ENCODE measurements at regions not wholly inside any gene's neighbourhood (a gene's known extent, or its start where the extent isn't known, plus 50 kb on each side); places are given as distances from the start of the nearest gene placed in this dataset.

DNA sequence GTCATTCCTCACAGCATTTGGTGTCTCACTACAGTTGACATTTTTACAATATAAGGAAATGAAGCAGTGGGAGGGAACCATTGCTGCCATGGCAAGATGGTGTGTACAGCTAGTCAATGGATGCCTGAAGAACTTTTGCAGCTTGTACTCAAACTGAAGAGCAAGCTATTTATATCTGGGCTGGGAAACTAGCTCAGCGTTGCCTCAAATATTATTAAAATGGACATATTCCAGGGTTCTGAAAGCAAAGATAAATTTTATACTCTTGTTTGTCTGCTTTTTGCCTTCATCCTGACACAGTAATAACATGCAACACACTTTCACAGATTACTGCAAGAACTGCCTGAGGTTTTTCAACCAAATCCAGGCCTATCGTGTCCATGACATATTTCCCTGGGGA, 156.4 kb upstream of the COL21A1 start:
- no peak for TF ChIP-seq POLR2A (IDR thresholded peaks at IDR 0.05)
- TF ChIP-seq, protein P1, sequence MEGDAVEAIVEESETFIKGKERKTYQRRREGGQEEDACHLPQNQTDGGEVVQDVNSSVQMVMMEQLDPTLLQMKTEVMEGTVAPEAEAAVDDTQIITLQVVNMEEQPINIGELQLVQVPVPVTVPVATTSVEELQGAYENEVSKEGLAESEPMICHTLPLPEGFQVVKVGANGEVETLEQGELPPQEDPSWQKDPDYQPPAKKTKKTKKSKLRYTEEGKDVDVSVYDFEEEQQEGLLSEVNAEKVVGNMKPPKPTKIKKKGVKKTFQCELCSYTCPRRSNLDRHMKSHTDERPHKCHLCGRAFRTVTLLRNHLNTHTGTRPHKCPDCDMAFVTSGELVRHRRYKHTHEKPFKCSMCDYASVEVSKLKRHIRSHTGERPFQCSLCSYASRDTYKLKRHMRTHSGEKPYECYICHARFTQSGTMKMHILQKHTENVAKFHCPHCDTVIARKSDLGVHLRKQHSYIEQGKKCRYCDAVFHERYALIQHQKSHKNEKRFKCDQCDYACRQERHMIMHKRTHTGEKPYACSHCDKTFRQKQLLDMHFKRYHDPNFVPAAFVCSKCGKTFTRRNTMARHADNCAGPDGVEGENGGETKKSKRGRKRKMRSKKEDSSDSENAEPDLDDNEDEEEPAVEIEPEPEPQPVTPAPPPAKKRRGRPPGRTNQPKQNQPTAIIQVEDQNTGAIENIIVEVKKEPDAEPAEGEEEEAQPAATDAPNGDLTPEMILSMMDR (IDR thresholded peaks at IDR 0.05): no peak
